Brain microvascular endothelial cell (primary cell): ENCODE measurements at regions not wholly inside any gene's neighbourhood (a gene's known extent, or its start where the extent isn't known, plus 50 kb on each side); places are given as distances from the start of the nearest gene placed in this dataset.

ENCODE experiments used
- DNase-seq: peaks from one replicate; pipeline ENCODE4 v3.0.0-alpha.2; 2020
- H3K27ac ChIP-seq: fragments of 250-450 bp; sonication (Bioruptor Pico); 2 replicates; pipeline ENCODE4 v1.5.1; 2020; ENCODE audit warnings: mild to moderate bottlenecking, moderate library complexity
- H3K27me3 ChIP-seq: fragments of 250-450 bp; sonication (Bioruptor Pico); replicated peaks from 2 replicates; pipeline ENCODE4 v1.5.1; 2020; ENCODE audit warnings: mild to moderate bottlenecking
- H3K36me3 ChIP-seq: fragments of 250-450 bp; sonication (Bioruptor Pico); replicated peaks from 2 replicates; pipeline ENCODE4 v1.5.1; 2020; ENCODE audit warnings: mild to moderate bottlenecking
- H3K4me3 ChIP-seq: 2 replicates; pipeline ENCODE4 v1.5.1; 2011; ENCODE audit warnings: low read depth, mild to moderate bottlenecking, control low read depth, low read length, moderate library complexity
- CTCF ChIP-seq: IDR thresholded peaks from 2 replicates; pipeline ENCODE4 v1.5.1; 2011; ENCODE audit warnings: low read depth, mild to moderate bottlenecking, moderate library complexity, low read length, control low read depth, inconsistent platforms; ENCODE audit errors: missing control alignments
- in situ Hi-C: cut with HindIII; loops from 2 replicates; pipeline ENCODE4 v1.10.0; 2017; ENCODE audit warnings: low sequenced_read_pairs, low pct_ligation_motif_present

GRCh38 chr4:112731715-112732114 lies 94.8 kb downstream of the LARP7 start:
- DNase-seq: no peak
- H3K27ac ChIP-seq: no peak overlapping the region
- H3K36me3 ChIP-seq: no peaks in the 10 kb centered on the region
- TF ChIP-seq CTCF: no peak
- in situ Hi-C loops: no loop called here
- no peak overlapping the region for H3K4me3 ChIP-seq
- H3K27me3 ChIP-seq: no peaks in the 10 kb centered on the region

DNA sequence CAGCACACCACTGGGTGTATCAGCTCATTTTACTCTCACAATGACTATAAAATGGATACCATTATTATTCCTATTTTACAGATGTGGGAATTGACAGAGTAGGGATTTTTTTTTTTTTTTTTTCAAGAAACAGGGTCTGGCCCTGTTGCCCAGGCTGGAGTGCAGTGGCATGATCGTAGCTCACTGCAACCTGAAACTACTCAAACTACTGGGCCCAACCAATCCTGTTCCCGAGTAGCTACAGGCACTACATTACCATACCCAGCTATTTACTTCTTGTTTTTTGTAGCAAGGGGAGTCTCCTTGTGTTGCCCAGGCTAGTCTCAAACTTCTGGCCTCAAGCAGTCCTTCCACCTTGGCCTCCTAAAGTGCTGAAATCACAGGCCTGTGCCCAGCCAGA lies 95.2 kb downstream of the LARP7 start:
- DNase-seq: no peak
- no peaks in the 10 kb centered on the region for H3K36me3 ChIP-seq
- H3K27ac ChIP-seq: no peak overlapping the region
- no peak for TF ChIP-seq CTCF
- in situ Hi-C loops: no loop called here
- no peak overlapping the region for H3K4me3 ChIP-seq
- H3K27me3 ChIP-seq: no peaks in the 10 kb centered on the region

DNA sequence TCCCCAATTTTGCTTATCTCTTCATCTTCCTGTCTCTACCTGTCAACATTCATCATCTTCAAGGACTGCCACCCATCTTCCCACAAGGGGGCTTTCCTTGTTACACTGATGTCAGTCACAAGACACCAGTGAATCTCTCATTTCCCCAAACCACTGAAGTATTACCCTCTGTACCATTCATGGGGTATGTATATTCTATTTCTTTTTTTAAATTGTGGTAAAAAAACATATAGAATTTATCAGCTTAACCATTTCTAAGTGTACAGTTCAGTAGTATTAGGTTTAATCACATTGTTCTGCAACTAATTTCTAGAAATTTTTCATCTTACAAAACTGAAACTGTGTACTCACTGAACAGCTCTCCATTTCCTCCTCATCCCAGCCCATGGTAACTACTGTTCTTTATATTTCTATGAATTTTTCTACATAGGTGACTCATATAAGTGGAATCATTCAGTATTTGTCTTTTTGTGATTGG lies 98.6 kb downstream of the LARP7 start:
- H3K4me3 ChIP-seq: no peak overlapping the region
- TF ChIP-seq CTCF: no peak
- no peaks in the 10 kb centered on the region for H3K36me3 ChIP-seq
- no peaks in the 10 kb centered on the region for H3K27me3 ChIP-seq
- no peak for DNase-seq
- in situ Hi-C loops: no loop called here
- no peak overlapping the region for H3K27ac ChIP-seq

GRCh38 chr4:112736718-112737135 lies 99.8 kb downstream of the LARP7 start:
- DNase-seq: no peak
- Histone ChIP-seq H3K36me3 (no peaks in the 10 kb centered on the region), H3K27me3 (no peaks in the 10 kb centered on the region), H3K4me3 (no peak overlapping the region), H3K27ac (no peak overlapping the region)
- in situ Hi-C loops: no loop called here
- TF ChIP-seq CTCF: no peak

DNA sequence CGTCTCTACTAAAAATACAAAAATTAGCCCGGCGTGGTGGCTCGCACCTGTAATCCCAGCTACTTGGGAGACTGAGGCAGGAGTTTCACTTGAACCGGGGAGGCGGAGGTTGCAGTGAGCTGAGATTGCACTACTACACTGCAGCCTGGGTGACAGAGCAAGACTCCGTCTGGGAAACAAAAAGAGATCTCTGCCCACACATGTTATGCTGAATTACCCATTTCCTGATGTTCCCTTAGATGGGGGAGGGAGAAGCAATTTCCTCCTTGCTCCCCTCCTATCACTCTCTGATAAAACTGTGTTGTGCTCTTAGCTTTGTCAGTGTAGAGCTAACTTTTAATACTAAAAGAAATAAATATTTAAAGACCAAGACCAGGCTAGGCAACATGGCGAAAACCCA lies 102.5 kb downstream of the LARP7 start:
- Histone ChIP-seq H3K4me3 (no peak overlapping the region), H3K27ac (no peak overlapping the region), H3K36me3 (no peaks in the 10 kb centered on the region), H3K27me3 (no peaks in the 10 kb centered on the region)
- no peak for DNase-seq
- in situ Hi-C loops: no loop called here
- no peak for TF ChIP-seq CTCF

- no peak overlapping the region for H3K4me3 ChIP-seq
- no peak overlapping the region for H3K27ac ChIP-seq
- H3K36me3 ChIP-seq: no peaks in the 10 kb centered on the region
- in situ Hi-C loops: no loop called here
- TF ChIP-seq CTCF: no peak
- H3K27me3 ChIP-seq: no peaks in the 10 kb centered on the region
- DNase-seq: no peak
These were observed 110.1 kb downstream of the LARP7 start for GRCh38 chr4:112747036-112747435.
